ENCODE measurements at regions not wholly inside any gene's neighbourhood (a gene's known extent, or its start where the extent isn't known, plus 50 kb on each side); places are given as distances from the start of the nearest gene placed in this dataset.
"Not testable (repeated sequence)": the region's sequence is repeated elsewhere in the genome, so short reads cannot be mapped to it uniquely, and the experiment has no call there.

DNA sequence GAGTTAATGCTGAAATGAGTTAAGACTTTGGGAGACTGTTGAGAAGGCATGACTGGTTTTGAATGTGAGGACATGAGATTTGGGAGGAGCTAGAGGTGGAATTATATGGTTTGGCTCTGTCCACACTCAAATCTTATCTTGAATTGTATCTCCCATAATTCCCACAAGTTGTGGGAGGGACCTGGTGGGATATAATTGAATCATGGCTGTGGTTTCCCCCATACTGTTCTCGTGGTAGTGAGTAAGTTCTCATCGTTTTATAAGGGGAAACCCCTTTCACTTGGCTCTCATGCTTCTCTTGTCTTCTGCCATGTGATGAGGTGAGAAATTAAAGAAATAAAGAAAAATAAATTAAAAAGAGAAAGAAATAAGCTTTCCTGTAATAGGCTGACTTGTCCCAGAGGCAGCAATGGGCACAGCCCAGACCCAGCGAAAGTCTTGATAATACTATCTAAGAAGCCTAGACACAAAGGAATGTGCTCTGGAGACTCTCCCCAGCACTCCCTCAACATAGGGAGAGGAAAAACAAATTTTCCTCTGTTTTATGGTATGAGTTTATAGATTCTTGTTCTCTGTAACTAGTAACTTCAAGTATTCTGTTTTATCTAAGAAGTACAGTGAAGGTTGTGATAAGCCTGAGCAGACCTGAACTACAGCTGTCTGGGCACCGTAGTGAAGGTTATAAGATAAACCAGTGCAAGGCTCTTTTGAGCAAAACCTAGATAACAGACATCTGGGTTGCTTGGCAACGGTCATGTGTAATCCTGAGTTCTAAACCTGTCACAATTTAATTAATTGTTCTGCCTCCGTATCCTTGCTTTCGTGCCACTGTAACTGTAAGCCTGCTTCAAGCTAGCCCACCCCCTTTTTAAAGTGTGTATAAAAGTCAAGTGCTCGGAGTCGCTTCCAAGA lies 88.9 kb upstream of the ECI2 start:
- DNase-seq, result peak; percentile 19

DNA sequence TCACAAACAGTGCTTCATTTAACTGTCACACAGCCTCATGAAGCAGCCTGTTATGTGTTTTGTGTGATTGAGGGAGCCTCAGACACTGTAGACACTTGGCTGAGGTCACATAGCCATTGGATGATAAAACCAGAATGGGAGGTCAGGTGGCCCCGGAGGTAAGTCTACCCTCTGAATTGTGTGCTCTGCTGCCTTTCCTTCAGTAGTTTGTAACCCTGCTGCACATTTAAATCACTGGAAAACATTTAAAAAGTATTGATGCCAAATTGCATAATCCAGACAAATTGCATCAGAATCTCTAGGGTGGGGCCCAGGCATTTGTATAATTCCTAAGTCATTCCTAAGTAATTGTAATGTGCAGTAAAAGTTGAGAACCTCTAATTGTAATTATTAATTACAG lies 85.2 kb upstream of the ECI2 start:
- DNase-seq, result no peak

DNA sequence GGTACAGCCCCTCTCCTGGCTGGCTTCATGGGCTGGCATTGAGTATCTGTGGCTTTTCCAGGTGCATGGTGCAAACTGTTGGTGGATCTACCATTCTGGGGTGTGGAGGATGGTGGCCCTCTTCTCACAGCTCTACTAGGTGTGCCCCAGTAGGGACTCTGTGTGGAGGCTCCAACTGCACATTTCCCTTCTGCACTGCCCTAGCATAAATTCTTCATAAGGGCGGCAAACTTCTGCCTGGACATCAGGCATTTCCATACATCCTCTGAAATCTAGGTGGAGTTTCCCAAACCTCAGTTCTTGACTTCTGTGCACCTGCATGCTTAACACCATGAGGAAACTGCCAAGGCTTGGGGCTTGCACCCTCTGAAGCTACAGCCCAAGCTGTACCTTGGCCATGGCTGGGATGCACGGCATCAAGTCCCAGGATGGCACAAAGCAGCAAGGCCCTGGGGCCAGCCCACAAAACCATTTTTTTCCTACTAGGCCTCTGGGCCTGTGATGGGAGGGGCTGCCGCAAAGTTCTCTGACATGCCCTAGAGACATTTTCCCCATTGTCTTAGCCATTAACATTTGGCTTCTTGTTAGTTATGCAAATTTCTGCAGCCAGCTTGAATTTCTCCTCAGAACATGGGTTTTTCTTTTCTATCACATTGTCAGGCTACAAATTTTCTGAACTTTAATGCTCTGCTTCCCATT lies 83.4 kb upstream of the ECI2 start:
- DNase-seq, result not testable (repeated sequence)

DNA sequence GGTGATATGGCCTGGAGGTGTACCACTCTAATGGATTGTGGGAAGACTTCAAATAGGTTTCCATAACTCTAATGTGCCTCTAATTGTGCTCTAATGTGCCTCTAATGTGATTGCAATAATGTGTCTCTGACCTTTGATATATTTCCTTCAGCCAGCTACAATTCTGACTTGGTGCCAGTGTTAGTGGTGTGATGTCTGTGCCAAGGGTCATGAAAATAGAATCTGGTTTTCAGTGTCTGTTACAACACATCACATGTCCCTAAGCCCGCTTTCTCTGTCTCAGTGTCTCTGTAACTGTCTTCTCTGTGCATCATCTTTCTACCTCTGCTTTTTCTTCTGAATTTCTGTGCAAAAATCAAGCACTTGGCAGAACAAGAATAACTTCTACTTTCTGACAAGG lies 77.2 kb upstream of the ECI2 start:
- no peak for DNase-seq

DNA sequence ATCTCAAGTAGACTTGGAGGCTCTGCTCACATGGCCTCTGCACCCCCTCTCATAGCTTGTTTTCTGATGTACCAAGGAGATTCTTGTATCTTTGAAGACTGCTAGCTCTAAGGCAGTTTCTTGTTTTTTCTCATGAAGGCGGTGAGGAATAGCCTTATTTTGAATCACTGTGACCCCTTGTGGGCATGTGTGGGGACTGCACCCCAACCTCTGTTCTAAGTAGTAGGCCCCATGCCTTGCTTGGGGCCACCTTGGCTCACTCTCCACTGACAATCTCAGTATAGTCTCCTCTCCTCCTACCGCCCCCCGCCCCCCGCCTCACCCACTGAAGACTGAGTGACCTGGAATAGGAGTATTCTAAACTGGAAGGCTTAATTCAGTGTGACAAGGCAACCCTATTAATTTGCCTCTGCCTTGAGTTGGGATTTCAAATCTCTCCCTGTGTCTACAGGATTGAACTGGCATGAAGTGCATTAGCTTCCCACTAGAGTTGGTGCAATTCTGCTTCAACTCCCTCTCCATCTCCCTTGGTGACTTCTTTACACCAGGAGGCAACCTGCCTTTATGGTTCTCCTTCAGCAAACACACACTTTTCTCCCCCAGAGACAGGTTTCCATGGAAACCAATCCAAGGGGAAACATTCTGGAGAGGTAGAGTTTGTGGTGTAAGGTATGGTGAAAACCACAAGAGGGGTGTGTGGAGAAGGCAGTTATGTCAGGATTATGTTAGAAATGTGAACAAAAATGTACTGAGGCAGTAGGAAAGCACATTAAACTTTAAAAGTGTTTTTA lies 75.4 kb upstream of the ECI2 start:
- DNase-seq, result peak; percentile 10

DNA sequence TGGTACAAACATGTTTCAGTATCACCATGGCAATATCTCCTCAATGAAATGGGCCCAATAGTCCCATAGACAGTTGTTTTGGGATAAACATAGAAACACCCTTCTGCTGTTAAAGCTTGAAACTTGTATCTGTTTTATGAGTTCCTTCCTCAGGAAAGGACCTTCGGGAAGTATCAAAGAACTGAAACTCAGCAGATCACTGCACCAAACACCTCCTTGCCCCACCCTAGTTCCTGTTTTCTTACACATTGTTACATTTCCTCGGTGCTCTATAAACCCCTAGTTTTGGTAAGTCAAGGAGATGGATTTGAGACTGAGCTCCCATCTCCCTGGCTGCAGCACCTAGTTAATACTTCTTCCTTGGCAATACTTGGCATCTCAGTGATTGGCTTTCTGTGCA lies 73.8 kb upstream of the ECI2 start:
- DNase-seq, result no peak

DNA sequence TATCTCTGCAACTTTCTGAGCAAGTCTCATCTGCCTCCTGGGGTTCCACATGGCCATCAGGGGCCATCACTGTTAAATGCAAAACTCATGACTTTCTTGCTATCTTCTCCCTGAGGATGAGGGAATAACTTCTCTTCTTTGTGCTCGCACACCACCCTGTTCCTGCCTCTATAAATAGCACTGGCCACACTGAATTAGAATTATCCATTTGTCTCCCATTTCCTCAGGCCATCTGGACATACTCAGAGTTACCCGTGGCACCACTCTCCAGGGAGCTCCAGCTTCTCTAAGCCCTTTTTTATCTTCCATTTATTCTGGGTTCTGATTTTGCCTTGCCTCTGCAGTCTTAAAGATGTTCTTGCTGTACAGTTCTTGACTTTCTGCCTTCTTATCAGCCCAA lies 72.8 kb upstream of the ECI2 start:
- no peak for DNase-seq

DNA sequence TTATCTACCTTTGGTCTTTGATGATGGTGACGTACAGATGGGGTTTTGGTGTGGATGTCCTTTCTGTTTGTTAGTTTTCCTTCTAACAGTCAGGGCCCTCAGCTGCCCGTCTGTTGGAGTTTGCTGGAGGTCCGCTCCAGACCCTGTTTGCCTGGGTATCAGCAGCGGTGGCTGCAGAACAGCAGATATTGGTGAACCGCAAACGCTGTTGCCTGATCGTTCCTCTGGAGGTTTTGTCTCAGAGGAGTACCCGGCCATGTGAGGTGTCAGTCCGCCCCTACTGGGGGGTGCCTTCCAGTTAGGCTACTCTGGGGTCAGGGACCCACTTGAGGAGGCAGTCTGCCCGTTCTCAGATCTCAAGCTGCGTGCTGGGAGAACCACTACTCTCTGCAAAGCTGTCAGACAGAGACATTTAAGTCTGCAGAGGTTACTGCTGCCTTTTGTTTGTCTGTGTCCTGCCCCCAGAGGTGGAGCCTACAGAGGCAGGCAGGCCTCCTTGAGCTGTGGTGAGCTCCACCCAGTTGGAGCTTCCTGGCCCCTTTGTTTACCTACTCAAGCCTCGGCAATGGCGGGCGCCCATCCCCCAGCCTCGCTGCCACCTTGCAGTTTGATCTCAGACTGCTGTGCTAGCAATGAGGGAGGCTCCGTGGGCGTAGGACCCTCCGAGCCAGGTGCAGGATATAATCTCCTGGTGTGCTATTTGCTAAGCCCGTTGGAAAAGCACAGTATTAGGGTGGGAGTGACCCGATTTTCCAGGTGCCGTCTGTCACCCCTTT lies 68.5 kb upstream of the ECI2 start:
- DNase-seq, result not testable (repeated sequence)

DNA sequence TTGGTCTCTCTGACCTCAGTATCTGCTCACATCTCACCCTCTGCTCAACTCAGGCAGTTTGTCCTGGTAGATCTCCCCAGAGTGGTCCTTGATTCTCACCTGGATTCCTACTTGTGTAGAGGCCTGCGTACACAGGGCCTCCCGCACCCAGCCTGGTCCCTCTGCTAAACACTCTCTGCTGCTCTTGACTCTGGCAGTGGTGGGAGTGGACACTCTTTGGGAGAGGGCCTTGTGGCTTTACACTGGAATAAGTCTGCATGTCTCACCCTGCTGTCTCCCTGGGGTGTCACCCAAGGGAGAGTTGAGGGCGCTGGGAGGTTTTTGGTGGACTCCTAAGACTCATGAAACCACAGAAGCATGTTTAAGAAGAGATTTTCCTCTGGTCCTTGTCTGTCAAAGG lies 57.3 kb upstream of the ECI2 start:
- DNase-seq, result no peak

DNA sequence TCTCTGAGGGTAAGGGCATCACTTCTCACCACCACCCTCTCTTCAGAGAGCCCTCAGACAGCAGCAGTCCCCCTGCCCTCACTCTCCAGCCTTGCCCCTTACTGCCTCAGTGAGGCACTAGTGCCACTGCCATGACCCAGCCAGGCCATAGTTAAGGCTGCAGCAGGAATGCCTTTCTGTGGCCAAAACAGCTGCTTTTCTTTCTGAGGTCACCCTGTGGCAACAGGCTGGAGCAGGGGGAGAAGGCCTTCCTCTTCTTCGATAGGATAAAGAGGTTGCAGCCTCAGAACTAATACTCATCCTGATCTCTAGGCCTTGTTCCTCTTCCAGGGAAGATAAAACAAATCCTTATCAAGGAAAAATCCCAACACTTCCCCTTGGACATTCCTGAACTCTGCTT lies 56.8 kb upstream of the ECI2 start:
- DNase-seq, result no peak

DNA sequence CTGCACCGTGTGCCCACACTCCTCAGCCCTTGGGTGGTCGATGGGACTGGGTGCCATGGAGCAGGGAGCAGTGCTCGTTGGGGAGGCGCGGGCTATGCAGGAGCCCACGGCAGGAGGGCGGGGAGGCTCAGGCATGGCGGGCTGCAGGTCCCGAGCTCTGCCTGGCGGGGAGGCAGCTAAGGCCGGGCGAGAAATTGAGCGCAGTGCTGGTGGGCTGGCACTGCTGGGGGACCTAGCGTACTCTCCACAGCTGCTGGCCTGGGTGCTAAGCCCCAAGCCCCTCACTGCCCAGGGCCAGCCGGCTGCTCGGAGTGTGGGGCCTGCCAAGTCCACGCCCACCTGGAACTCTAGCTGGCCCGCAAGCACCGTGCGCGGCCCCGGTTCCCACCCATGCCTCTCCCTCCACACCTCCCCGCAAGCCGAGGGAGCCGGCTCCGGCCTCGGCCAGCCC lies 55.9 kb upstream of the ECI2 start:
- no peak for DNase-seq

DNA sequence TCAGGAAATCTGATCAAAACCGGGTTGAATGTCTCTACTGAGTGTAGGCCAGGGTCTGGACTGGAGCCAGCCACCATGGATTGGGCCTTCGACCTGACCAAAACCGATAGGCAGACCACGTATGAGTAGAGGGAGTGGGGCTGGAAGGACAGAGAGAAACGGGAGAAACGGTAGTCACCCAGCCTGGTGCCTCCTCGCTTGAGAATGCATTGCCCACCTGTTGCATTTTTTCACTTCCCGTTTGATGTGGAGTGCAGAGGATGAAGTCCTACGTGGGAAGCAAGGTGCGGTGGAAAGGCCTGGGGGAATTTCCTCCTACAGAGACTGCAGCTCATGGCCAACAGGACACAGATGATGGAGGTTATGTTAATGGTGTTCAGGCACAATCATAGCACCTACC lies 53.9 kb upstream of the ECI2 start:
- no peak for DNase-seq

DNA sequence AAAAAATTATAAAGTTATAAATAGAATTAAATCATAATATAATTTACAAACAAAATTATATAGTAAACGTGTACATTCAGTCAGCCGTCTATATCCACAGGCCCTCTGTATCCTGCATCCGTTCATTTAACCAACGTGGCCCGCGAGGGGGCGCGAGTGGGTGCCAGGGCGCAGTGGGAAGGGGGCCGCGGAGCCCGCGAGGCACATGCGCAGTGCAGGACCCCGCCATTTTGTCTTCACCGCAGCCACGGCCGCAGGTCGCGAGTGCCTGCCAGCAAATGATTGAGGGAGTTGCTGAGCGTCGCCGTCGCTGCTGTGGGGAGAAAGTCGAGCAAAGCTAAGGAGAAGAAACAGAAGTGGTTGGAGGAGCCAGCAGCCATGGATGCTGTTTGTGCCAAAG lies 53.4 kb upstream of the ECI2 start:
- no peak for DNase-seq

DNA sequence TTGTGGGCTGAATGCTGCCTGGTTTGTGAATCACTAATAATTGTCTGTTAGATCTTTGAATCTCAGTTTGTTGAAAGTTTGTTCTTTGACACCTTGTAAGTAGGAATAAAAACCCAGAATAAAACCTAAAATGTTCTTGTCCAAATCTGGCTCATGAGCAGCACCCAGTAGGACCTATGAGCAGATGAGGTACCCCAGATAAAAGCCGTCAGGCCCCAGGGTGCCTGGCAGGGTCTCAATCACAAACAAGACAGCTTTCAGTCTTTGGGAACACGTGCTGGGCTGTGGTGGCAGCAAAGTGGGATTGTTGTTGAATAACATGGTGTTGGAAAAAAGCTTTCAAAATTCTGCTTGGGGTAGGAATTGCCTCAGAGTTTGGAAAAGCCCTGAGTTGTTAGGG lies 52.1 kb upstream of the ECI2 start:
- DNase-seq, result no peak

DNA sequence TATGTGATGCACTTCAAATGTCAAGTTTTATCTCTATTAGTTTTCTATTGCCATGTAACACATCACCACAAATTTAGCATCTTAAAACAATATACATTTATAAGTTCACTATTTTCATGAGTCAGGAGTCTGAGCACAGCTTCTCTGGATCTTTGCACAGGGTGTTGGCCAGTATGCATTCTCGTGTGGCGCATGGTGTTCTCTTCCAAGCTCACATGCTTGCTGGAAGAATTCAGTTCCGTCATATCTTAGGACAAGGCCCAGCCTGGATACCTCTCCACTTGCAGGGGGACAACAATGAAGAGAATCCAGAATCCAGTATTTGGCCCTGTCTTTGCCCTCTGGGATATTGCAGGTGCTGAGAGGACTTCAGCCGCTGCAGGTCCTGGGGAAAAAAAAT lies 51.0 kb upstream of the ECI2 start:
- no peak for DNase-seq

DNA sequence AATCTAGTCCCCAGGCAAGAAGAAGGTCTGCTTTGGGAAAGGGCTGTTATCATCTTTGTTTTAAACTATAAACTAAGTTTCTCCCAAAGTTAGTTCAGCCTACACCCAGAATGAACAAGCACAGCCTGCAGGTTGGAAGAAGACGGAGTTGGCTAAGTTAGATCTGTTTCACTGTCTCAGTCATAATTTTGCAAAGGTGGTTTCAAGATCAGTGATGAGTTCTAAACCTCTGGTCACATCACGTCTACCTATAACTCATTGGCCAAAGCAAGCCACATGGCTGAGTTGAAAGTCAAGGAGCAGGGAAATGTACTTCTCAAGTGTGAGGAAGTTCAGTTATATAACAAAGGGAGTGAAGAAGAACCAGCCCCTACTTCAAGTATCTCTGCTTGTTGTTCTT lies 50.5 kb upstream of the ECI2 start:
- DNase-seq, result no peak

DNA sequence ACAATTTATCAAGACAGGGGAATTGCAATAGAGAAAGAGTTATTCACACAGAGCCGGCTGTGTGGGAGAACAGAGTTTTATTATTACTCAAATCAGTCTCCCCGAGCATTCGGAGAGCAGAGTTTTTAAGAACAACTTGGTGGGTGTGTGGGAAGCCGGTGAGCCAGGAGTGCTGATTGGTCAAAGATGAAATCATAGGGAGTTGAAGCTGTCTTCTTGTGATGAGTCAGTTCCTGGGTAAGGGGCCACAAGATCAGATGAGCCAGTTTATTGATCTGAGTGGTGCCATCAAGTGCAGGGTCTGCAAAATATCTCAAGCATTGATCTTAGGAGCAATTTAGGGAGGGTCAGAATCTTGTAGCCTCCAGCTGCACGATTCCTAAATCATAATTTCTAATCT lies 50.0 kb upstream of the ECI2 start:
- DNase-seq, result no peak

Data from NCI-H2171 treated with DMSO at 0.1 percent for 48 hours (cell line).